Esophagus squamous epithelium (tissue), 4 donors: ENCODE measurements at regions not wholly inside any gene's neighbourhood (a gene's known extent, or its start where the extent isn't known, plus 50 kb on each side); places are given as distances from the start of the nearest gene placed in this dataset.

Source experiments
- CTCF ChIP-seq, 6 experiments: fragments of 450-650 bp in 4 of 6; fragments of 200-600 bp in 2 of 6; sonication (generic) in 2 of 6; IDR thresholded peaks; one replicate each; pipeline ENCODE4 v1.5.1; 2016 to 2019; ENCODE audit warnings: antibody characterized with exemption in 6 of 6, mild to moderate bottlenecking in 4 of 6, moderate library complexity in 4 of 6
- POLR2A ChIP-seq, 4 donors: fragments of 450-650 bp; IDR thresholded peaks; one replicate each; pipeline ENCODE4 v1.6.1; 2017; ENCODE audit warnings: antibody characterized with exemption in 4 of 4, mild to moderate bottlenecking in 4 of 4, moderate library complexity in 3 of 4

- TF ChIP-seq CTCF (IDR thresholded peaks at IDR 0.05) (no peak), POLR2A (IDR thresholded peaks at IDR 0.05) (no peak)
Observed at GRCh38 chr4:67162690-67163089, 382.6 kb downstream of the CENPC start.
